22Rv1 (cell line): ENCODE measurements at regions not wholly inside any gene's neighbourhood (a gene's known extent, or its start where the extent isn't known, plus 50 kb on each side); places are given as distances from the start of the nearest gene placed in this dataset.

Experiments used
- CTCF ChIP-seq: fragments of 450-650 bp; IDR thresholded peaks from 2 replicates; pipeline ENCODE4 v1.5.1; 2017; ENCODE audit warnings: mild to moderate bottlenecking
- ZFX ChIP-seq: fragments of 450-650 bp; IDR thresholded peaks from 2 replicates; pipeline ENCODE4 v1.6.1; 2017; ENCODE audit warnings: antibody characterized with exemption, borderline replicate concordance

GRCh38 chr1:168958562-168959289 lies 147.8 kb upstream of the ATP1B1 start:
- TF ChIP-seq CTCF, result no peak
- no peak for TF ChIP-seq ZFX
